ENCODE measurements at regions not wholly inside any gene's neighbourhood (a gene's known extent, or its start where the extent isn't known, plus 50 kb on each side); places are given as distances from the start of the nearest gene placed in this dataset.

DNA sequence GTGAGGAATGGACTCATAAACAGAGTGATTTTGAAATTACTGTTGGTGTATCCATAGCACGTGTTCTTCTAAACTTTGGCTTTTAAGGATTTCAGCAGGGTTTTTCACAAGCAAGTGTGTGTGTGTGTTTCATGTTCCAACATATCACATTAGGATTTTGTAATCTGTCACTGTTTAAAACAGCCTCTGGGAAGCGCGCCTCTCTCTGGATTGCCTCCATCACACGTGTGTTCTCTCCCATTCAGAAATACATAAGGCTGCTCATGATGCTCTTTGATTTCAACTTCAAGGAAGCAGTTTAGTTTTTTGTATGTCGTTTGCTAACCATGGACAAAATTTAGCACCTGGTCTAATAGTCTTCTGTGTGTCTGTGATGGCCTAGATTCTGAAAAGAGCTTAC lies 370.4 kb downstream of the MTX2 start:
- H3K4me3 ChIP-seq (ENCODE audit: low read depth, low read length): no peak overlapping the region
- in situ Hi-C loops (cut with HindIII; ENCODE audit: low sequenced_read_pairs): loop anchor here (10.0 kb wide), 1 partner anchor 505 kb away; no protein-coding TSS in a partner anchor
- TF ChIP-seq, protein P1, sequence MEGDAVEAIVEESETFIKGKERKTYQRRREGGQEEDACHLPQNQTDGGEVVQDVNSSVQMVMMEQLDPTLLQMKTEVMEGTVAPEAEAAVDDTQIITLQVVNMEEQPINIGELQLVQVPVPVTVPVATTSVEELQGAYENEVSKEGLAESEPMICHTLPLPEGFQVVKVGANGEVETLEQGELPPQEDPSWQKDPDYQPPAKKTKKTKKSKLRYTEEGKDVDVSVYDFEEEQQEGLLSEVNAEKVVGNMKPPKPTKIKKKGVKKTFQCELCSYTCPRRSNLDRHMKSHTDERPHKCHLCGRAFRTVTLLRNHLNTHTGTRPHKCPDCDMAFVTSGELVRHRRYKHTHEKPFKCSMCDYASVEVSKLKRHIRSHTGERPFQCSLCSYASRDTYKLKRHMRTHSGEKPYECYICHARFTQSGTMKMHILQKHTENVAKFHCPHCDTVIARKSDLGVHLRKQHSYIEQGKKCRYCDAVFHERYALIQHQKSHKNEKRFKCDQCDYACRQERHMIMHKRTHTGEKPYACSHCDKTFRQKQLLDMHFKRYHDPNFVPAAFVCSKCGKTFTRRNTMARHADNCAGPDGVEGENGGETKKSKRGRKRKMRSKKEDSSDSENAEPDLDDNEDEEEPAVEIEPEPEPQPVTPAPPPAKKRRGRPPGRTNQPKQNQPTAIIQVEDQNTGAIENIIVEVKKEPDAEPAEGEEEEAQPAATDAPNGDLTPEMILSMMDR (IDR thresholded peaks at IDR 0.05; ENCODE audit: low read depth, low read length, missing control alignments): no peak
- no peak for DNase-seq (ENCODE audit: low read depth)

GRCh38 chr2:176641436-176641835 lies 372.2 kb downstream of the MTX2 start:
- no peak for DNase-seq (ENCODE audit: low read depth)
- in situ Hi-C loops (cut with HindIII; ENCODE audit: low sequenced_read_pairs): no loop called here
- TF ChIP-seq, protein P1 (IDR thresholded peaks at IDR 0.05; ENCODE audit: low read depth, low read length, missing control alignments): no peak
- no peak overlapping the region for H3K4me3 ChIP-seq (ENCODE audit: low read depth, low read length)

DNA sequence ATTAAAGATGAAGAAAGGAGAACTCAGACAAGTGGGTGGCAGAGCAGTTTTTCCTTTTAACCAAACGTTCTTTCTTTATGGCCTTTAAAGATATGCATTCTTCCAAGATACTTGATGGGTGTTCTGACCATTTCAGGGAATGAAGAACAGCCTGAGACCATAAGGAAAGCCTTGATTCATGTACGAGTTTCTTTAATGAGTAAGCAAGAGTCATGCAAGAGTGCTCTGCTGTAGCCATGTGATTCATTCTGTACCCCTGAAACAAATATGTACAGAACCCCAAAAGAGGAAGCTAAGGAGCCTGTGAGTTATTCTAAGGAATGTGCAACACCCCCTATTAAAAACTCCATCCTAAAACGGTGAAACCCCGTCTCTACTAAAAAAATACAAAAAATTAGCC lies 372.8 kb downstream of the MTX2 start:
- in situ Hi-C loops (cut with HindIII; ENCODE audit: low sequenced_read_pairs): no loop called here
- TF ChIP-seq, protein P1 (IDR thresholded peaks at IDR 0.05; ENCODE audit: low read depth, low read length, missing control alignments): no peak
- no peak overlapping the region for H3K4me3 ChIP-seq (ENCODE audit: low read depth, low read length)
- DNase-seq (ENCODE audit: low read depth): no peak

- no peak overlapping the region for H3K4me3 ChIP-seq (ENCODE audit: low read depth, low read length)
- no peak for DNase-seq (ENCODE audit: low read depth)
- TF ChIP-seq, protein P1 (IDR thresholded peaks at IDR 0.05; ENCODE audit: low read depth, low read length, missing control alignments): no peak
- in situ Hi-C loops (cut with HindIII; ENCODE audit: low sequenced_read_pairs): no loop called here
These were observed 374.4 kb downstream of the MTX2 start for GRCh38 chr2:176643646-176644045.

DNA sequence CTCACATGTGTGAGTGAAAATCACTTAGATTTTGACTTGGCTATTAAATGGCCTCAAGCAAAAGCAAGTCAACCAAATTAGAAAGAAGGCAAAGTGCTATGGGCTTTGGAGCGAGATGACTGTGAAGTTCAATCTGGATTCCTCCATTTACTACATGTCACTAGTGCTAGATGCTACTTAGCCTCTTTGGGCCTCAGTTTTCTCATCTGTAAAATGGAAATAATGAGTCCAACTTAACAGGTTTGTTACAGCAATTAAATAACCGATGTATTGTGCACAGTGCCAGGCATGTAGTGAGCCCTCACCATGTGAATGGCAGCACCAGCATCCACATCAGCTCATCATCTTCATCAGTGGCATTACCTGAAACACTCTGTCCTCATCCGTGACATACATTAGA lies 376.3 kb downstream of the MTX2 start:
- DNase-seq (ENCODE audit: low read depth): no peak
- no peak overlapping the region for H3K4me3 ChIP-seq (ENCODE audit: low read depth, low read length)
- in situ Hi-C loops (cut with HindIII; ENCODE audit: low sequenced_read_pairs): no loop called here
- TF ChIP-seq, protein P1 (IDR thresholded peaks at IDR 0.05; ENCODE audit: low read depth, low read length, missing control alignments): no peak

DNA sequence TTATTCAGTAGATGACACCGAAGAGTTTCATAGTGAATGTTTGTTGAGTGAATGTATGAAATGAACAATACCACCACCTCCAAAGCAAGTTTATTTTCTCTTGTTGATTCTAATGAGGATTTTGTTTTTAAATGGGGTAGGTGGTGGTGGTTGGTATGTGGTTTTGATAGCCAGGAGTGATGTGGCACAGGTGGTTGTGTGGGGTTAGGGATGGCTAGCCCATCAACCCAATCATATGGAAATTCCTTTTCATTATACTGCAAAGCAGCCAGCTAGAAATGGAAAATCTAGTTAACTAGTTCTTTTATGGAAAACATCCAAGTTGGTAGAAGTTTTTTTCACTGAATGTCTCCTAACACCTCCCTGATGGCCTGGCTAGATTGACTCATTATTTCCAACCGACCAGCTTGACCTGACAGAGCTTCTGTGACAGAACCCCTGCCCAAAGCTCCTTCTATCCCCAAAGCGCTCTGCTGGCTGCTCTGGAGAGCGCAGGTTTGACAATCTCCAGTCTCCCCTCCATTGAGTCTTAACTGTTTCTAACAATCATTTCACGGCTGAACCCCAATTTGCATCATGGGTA lies 376.9 kb downstream of the MTX2 start:
- in situ Hi-C loops (cut with HindIII; ENCODE audit: low sequenced_read_pairs): no loop called here
- no peak for DNase-seq (ENCODE audit: low read depth)
- TF ChIP-seq, protein P1 (IDR thresholded peaks at IDR 0.05; ENCODE audit: low read depth, low read length, missing control alignments): no peak
- no peak overlapping the region for H3K4me3 ChIP-seq (ENCODE audit: low read depth, low read length)

All from astrocyte of the cerebellum (primary cell).